ENCODE measurements at regions not wholly inside any gene's neighbourhood (a gene's known extent, or its start where the extent isn't known, plus 50 kb on each side); places are given as distances from the start of the nearest gene placed in this dataset.
"Not testable (repeated sequence)": the region's sequence is repeated elsewhere in the genome, so short reads cannot be mapped to it uniquely, and the experiment has no call there.

GRCh38 chr3:20370273-20371063 is 184.5 kb upstream of the SGO1 start:
- not testable (repeated sequence) for H3K4me1 ChIP-seq (ENCODE audit: control insufficient read depth, insufficient read depth, low read length); H3K4me3 ChIP-seq (ENCODE audit: low read length); H3K4me2 ChIP-seq (ENCODE audit: low read length); H3K36me3 ChIP-seq (ENCODE audit: insufficient read depth, low read length); H3K9ac ChIP-seq (ENCODE audit: low read depth, low read length); H3K9me3 ChIP-seq (replicated peaks; ENCODE audit: low read length); H3K27me3 ChIP-seq (ENCODE audit: control insufficient read depth, insufficient read depth, low read length)

DNA sequence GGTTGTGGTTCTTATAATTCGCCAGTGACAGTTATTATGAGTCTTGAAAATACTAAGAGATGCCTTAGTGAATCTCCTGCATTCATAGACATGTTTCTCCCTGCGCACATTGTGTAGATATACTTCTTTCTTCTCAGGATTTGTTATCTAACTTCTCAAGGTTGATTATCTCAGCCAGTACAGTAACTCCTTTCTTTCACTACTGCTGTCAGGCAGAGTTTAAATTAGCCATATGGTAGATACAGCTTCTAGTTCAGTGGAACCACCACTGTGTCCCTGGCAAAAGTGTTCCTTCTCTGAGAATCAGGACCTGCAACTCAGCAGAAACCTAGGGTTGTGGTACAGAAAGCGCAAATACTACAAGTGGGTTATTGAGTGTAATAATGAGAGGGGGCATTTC is 175.0 kb upstream of the SGO1 start:
- no peaks in the 10 kb centered on the region for H3K9me3 ChIP-seq (replicated peaks; ENCODE audit: low read length)
- H3K36me3 ChIP-seq (ENCODE audit: insufficient read depth, low read length): no peaks in the 10 kb centered on the region
- no peaks in the 10 kb centered on the region for H3K27me3 ChIP-seq (ENCODE audit: control insufficient read depth, insufficient read depth, low read length)
- no peak overlapping the region for H3K4me2 ChIP-seq (ENCODE audit: low read length)
- no peak overlapping the region for H3K4me3 ChIP-seq (ENCODE audit: low read length)
- H3K9ac ChIP-seq (ENCODE audit: low read depth, low read length): no peak overlapping the region
- H3K4me1 ChIP-seq (ENCODE audit: control insufficient read depth, insufficient read depth, low read length): no peaks in the 10 kb centered on the region

DNA sequence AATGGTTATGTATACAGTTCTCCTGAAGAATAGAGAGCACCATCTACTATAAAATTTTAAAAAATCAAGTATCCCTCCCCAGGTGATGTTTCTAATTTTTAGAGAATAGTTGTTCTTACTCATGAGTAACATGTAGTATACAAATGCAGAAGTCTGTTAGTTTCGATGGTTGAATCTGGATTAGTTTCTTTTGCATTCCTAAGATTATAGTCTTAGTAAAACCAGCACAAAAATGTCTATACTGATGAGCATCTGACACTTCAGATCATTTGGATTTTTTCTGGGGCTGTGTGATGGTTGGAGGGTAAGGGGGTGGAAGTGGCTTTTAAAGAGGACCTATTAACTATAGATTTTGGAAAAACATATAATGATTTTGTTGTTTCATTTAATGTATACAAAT is 167.3 kb upstream of the SGO1 start:
- H3K9me3 ChIP-seq (replicated peaks; ENCODE audit: low read length): no peaks in the 10 kb centered on the region
- H3K4me1 ChIP-seq (ENCODE audit: control insufficient read depth, insufficient read depth, low read length): no peaks in the 10 kb centered on the region

DNA sequence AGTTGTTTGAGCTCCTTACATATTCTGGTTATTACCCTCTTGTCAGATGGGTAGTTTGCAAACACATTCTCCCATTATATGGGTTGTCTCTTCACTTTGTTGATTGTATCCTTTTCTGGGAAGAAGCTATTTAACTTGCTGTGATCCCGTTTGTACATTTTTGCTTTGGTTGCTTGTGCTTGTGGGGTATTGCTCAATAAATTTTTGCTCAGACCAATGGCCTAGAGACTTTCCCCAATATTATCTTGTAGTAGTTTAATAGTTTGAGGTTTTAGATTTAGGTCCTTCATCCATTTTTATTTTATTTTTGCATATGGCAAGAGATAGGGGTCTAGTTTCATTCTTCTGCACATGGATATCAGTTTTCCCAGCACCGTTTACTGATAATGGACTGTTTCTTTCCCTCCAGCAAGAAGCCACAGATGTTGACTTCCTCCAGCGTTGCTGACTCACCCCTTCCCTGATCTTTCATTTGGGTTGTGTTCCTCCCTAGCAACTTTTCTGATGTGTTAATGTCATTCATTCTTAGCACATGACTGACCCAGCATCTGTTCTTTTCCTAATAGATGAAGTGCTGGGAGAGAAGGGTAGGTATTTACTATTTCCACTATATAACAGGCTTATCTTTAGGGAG is 166.7 kb upstream of the SGO1 start:
- Histone ChIP-seq H3K4me1 (ENCODE audit: control insufficient read depth, insufficient read depth, low read length) (no peaks in the 10 kb centered on the region), H3K4me3 (ENCODE audit: low read length) (no peak overlapping the region), H3K27me3 (ENCODE audit: control insufficient read depth, insufficient read depth, low read length) (no peaks in the 10 kb centered on the region), H3K4me2 (ENCODE audit: low read length) (no peak overlapping the region), H3K9me3 (replicated peaks; ENCODE audit: low read length) (no peaks in the 10 kb centered on the region), H3K36me3 (ENCODE audit: insufficient read depth, low read length) (no peaks in the 10 kb centered on the region), H3K9ac (ENCODE audit: low read depth, low read length) (no peak overlapping the region)

More for the DNA sequence above, 167.3 kb upstream of the SGO1 start:
- no peaks in the 10 kb centered on the region for H3K27me3 ChIP-seq (ENCODE audit: control insufficient read depth, insufficient read depth, low read length)
- H3K9ac ChIP-seq (ENCODE audit: low read depth, low read length): no peak overlapping the region
- no peaks in the 10 kb centered on the region for H3K36me3 ChIP-seq (ENCODE audit: insufficient read depth, low read length)
- no peak overlapping the region for H3K4me2 ChIP-seq (ENCODE audit: low read length)
- no peak overlapping the region for H3K4me3 ChIP-seq (ENCODE audit: low read length)

- Histone ChIP-seq H3K4me2 (ENCODE audit: low read length) (no peak overlapping the region), H3K36me3 (ENCODE audit: insufficient read depth, low read length) (no peaks in the 10 kb centered on the region), H3K9ac (ENCODE audit: low read depth, low read length) (no peak overlapping the region), H3K9me3 (replicated peaks; ENCODE audit: low read length) (no peaks in the 10 kb centered on the region), H3K4me3 (ENCODE audit: low read length) (no peak overlapping the region), H3K4me1 (ENCODE audit: control insufficient read depth, insufficient read depth, low read length) (no peaks in the 10 kb centered on the region), H3K27me3 (ENCODE audit: control insufficient read depth, insufficient read depth, low read length) (no peaks in the 10 kb centered on the region)
These were observed 164.4 kb upstream of the SGO1 start for GRCh38 chr3:20350449-20350848.

GRCh38 chr3:20346916-20347315 is 160.9 kb upstream of the SGO1 start:
- H3K27me3 ChIP-seq (ENCODE audit: control insufficient read depth, insufficient read depth, low read length): no peaks in the 10 kb centered on the region
- H3K9me3 ChIP-seq (replicated peaks; ENCODE audit: low read length): no peaks in the 10 kb centered on the region
- H3K4me3 ChIP-seq (ENCODE audit: low read length): no peak overlapping the region
- H3K4me2 ChIP-seq (ENCODE audit: low read length): no peak overlapping the region
- no peaks in the 10 kb centered on the region for H3K36me3 ChIP-seq (ENCODE audit: insufficient read depth, low read length)
- no peaks in the 10 kb centered on the region for H3K4me1 ChIP-seq (ENCODE audit: control insufficient read depth, insufficient read depth, low read length)
- H3K9ac ChIP-seq (ENCODE audit: low read depth, low read length): no peak overlapping the region

DNA sequence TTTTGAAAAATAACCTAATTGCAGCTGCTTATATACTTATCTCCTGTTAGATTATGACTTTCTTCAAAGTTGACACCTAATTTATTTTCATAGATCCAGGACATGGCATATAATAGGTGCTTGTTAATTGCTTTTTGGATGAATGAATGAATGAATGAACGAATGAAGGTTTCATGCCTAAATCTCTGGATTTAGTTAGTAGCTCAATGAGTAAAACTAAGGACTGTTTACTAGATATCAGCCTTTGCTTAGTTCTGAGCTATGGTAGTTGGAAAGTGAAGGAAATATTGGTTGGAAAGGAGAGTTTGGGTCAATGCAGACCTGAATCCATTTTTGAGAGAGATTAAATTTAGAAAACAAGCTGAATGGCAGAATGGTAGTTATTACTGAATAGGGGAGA is 160.4 kb upstream of the SGO1 start:
- H3K4me1 ChIP-seq (ENCODE audit: control insufficient read depth, insufficient read depth, low read length): no peaks in the 10 kb centered on the region
- H3K4me2 ChIP-seq (ENCODE audit: low read length): no peak overlapping the region
- H3K9ac ChIP-seq (ENCODE audit: low read depth, low read length): no peak overlapping the region
- H3K9me3 ChIP-seq (replicated peaks; ENCODE audit: low read length): no peaks in the 10 kb centered on the region
- no peaks in the 10 kb centered on the region for H3K27me3 ChIP-seq (ENCODE audit: control insufficient read depth, insufficient read depth, low read length)
- no peaks in the 10 kb centered on the region for H3K36me3 ChIP-seq (ENCODE audit: insufficient read depth, low read length)
- no peak overlapping the region for H3K4me3 ChIP-seq (ENCODE audit: low read length)

- Histone ChIP-seq H3K4me2 (ENCODE audit: low read length) (no peak overlapping the region), H3K4me3 (ENCODE audit: low read length) (no peak overlapping the region), H3K4me1 (ENCODE audit: control insufficient read depth, insufficient read depth, low read length) (no peaks in the 10 kb centered on the region), H3K27me3 (ENCODE audit: control insufficient read depth, insufficient read depth, low read length) (no peaks in the 10 kb centered on the region), H3K36me3 (ENCODE audit: insufficient read depth, low read length) (no peaks in the 10 kb centered on the region), H3K9me3 (replicated peaks; ENCODE audit: low read length) (no peaks in the 10 kb centered on the region), H3K9ac (ENCODE audit: low read depth, low read length) (no peak overlapping the region)
These were observed 158.5 kb upstream of the SGO1 start for GRCh38 chr3:20344400-20344959.

- H3K36me3 ChIP-seq (ENCODE audit: insufficient read depth, low read length): no peaks in the 10 kb centered on the region
- H3K9me3 ChIP-seq (replicated peaks; ENCODE audit: low read length): no peaks in the 10 kb centered on the region
- H3K4me3 ChIP-seq (ENCODE audit: low read length): no peak overlapping the region
- H3K4me2 ChIP-seq (ENCODE audit: low read length): no peak overlapping the region
- no peak overlapping the region for H3K9ac ChIP-seq (ENCODE audit: low read depth, low read length)
- H3K27me3 ChIP-seq (ENCODE audit: control insufficient read depth, insufficient read depth, low read length): no peaks in the 10 kb centered on the region
- no peaks in the 10 kb centered on the region for H3K4me1 ChIP-seq (ENCODE audit: control insufficient read depth, insufficient read depth, low read length)
These were observed 157.8 kb upstream of the SGO1 start for GRCh38 chr3:20343790-20344189.

GRCh38 chr3:20340324-20340928 is 154.4 kb upstream of the SGO1 start:
- H3K9me3 ChIP-seq (replicated peaks; ENCODE audit: low read length): no peaks in the 10 kb centered on the region
- H3K4me2 ChIP-seq (ENCODE audit: low read length): peak overlapping the region; percentile 52
- H3K27me3 ChIP-seq (ENCODE audit: control insufficient read depth, insufficient read depth, low read length): no peaks in the 10 kb centered on the region
- H3K36me3 ChIP-seq (ENCODE audit: insufficient read depth, low read length): no peaks in the 10 kb centered on the region
- H3K4me1 ChIP-seq (ENCODE audit: control insufficient read depth, insufficient read depth, low read length): no peaks in the 10 kb centered on the region
- no peak overlapping the region for H3K4me3 ChIP-seq (ENCODE audit: low read length)
- no peak overlapping the region for H3K9ac ChIP-seq (ENCODE audit: low read depth, low read length)

DNA sequence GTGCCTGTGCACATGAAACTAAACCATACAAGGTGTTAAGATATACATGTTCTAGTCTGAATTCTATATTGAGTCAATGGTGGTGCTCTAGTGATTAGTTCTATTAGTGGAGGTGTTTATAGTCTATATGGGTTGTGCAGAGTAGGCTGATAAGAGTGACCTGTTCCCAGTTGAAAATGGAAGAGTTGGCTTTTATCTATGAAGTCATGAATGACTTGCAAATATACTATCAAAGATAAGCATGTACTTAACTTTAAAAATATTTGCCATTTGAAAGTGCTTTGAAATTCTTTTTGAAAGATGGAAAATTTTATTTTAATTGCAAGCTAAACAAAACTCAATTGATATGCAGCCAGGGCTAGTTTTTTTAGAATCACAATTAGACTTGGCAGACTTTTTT is 150.6 kb upstream of the SGO1 start:
- Histone ChIP-seq H3K4me2 (ENCODE audit: low read length) (no peak overlapping the region), H3K9me3 (replicated peaks; ENCODE audit: low read length) (no peaks in the 10 kb centered on the region), H3K36me3 (ENCODE audit: insufficient read depth, low read length) (no peaks in the 10 kb centered on the region), H3K27me3 (ENCODE audit: control insufficient read depth, insufficient read depth, low read length) (no peaks in the 10 kb centered on the region), H3K4me1 (ENCODE audit: control insufficient read depth, insufficient read depth, low read length) (no peaks in the 10 kb centered on the region), H3K9ac (ENCODE audit: low read depth, low read length) (no peak overlapping the region), H3K4me3 (ENCODE audit: low read length) (no peak overlapping the region)
